ENCODE measurements at regions not wholly inside any gene's neighbourhood (a gene's known extent, or its start where the extent isn't known, plus 50 kb on each side); places are given as distances from the start of the nearest gene placed in this dataset.

GRCh38 chr18:2390158-2390557, 181.1 kb downstream of the METTL4 start:
- no peak overlapping the region for H3K27ac ChIP-seq
- H3K27me3 ChIP-seq, result peaks cover 13% of the 10 kb centered on the region
- TF ChIP-seq, protein P1, sequence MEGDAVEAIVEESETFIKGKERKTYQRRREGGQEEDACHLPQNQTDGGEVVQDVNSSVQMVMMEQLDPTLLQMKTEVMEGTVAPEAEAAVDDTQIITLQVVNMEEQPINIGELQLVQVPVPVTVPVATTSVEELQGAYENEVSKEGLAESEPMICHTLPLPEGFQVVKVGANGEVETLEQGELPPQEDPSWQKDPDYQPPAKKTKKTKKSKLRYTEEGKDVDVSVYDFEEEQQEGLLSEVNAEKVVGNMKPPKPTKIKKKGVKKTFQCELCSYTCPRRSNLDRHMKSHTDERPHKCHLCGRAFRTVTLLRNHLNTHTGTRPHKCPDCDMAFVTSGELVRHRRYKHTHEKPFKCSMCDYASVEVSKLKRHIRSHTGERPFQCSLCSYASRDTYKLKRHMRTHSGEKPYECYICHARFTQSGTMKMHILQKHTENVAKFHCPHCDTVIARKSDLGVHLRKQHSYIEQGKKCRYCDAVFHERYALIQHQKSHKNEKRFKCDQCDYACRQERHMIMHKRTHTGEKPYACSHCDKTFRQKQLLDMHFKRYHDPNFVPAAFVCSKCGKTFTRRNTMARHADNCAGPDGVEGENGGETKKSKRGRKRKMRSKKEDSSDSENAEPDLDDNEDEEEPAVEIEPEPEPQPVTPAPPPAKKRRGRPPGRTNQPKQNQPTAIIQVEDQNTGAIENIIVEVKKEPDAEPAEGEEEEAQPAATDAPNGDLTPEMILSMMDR (IDR thresholded peaks at IDR 0.05), result no peak
- H3K9me3 ChIP-seq, result no peaks in the 10 kb centered on the region
- no peak overlapping the region for H3K4me3 ChIP-seq (ENCODE audit: low read depth in 1 of 2, low read length in 1 of 2)
- H3K36me3 ChIP-seq, result no peaks in the 10 kb centered on the region
- no peaks in the 10 kb centered on the region for H3K4me1 ChIP-seq (ENCODE audit: control insufficient read depth in 1 of 2, insufficient read depth in 1 of 2, low read depth in 1 of 2, low read length in 1 of 2)

- Histone ChIP-seq H3K4me3 (ENCODE audit: low read depth in 1 of 2, low read length in 1 of 2) (no peak overlapping the region), H3K36me3 (no peaks in the 10 kb centered on the region), H3K27ac (no peak overlapping the region), H3K27me3 (peaks cover 13% of the 10 kb centered on the region), H3K9me3 (no peaks in the 10 kb centered on the region), H3K4me1 (ENCODE audit: control insufficient read depth in 1 of 2, insufficient read depth in 1 of 2, low read depth in 1 of 2, low read length in 1 of 2) (no peaks in the 10 kb centered on the region)
- TF ChIP-seq, protein P1 (IDR thresholded peaks at IDR 0.05), result no peak
Measured at GRCh38 chr18:2391470-2391869, 179.8 kb downstream of the METTL4 start.

GRCh38 chr18:2392446-2392845, 178.9 kb downstream of the METTL4 start:
- Histone ChIP-seq H3K9me3 (no peaks in the 10 kb centered on the region), H3K27ac (no peak overlapping the region), H3K27me3 (peaks cover 13% of the 10 kb centered on the region), H3K4me3 (ENCODE audit: low read depth in 1 of 2, low read length in 1 of 2) (no peak overlapping the region), H3K36me3 (no peaks in the 10 kb centered on the region), H3K4me1 (ENCODE audit: control insufficient read depth in 1 of 2, insufficient read depth in 1 of 2, low read depth in 1 of 2, low read length in 1 of 2) (no peaks in the 10 kb centered on the region)
- TF ChIP-seq, protein P1 (IDR thresholded peaks at IDR 0.05), result no peak

DNA sequence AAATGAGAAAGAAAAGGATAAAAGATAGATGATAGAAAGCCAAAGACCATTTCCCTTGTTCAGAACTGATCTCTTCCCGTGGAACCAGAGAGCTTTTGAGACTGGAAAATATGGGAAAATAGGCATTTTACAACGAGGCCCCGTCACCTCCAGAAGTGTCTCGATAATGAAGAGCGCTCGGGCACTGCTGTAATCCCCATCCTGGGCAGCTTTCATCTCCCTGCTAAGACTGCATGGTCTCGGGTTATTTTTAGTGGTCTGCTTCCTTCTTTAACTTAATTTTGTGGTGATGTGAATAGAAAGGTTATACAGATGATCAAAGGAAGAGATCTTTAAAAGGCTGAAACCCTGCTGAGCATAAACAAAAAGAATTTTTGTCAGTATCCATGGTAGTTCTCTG, 176.6 kb downstream of the METTL4 start:
- H3K4me1 ChIP-seq (ENCODE audit: control insufficient read depth in 1 of 2, insufficient read depth in 1 of 2, low read depth in 1 of 2, low read length in 1 of 2), result no peaks in the 10 kb centered on the region
- no peak overlapping the region for H3K27ac ChIP-seq
- TF ChIP-seq, protein P1 (IDR thresholded peaks at IDR 0.05), result no peak
- H3K4me3 ChIP-seq (ENCODE audit: low read depth in 1 of 2, low read length in 1 of 2), result no peak overlapping the region
- H3K9me3 ChIP-seq, result no peaks in the 10 kb centered on the region
- H3K27me3 ChIP-seq, result peaks cover 13% of the 10 kb centered on the region
- no peaks in the 10 kb centered on the region for H3K36me3 ChIP-seq

DNA sequence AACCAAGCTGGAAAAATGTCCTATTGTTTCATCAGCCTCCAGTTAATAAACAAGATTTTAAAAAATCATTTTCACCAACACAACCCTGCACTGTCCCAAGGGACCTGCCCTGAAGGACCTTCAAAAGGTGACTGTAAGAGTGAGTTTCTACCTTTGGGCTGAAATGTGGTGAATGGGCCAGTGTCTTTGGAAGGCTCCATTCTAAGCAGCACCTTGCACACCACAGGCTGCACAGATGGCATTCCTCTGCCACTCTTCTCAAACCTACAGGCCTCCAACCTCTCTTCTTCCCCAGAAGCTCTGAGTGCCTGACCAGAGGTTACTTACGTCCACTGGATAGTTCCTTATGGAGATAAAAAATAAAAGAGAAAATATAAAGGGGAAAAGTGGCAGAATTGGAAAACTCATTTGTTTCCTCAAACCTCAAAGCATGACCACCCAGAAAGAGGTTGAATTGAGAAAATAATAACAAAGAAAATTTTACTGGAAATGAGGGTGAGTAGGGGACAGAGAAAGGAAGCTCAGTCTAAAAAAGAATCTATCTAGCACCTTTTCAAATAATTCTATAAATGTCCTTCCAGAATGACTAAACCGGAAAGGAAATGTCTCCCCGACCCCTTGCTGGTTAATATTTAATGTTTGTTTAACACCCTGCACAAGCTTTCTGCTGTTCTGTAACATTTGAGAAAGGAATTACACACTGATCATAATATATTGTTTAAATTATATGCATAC, 175.7 kb downstream of the METTL4 start:
- Histone ChIP-seq H3K36me3 (no peaks in the 10 kb centered on the region), H3K4me1 (ENCODE audit: control insufficient read depth in 1 of 2, insufficient read depth in 1 of 2, low read depth in 1 of 2, low read length in 1 of 2) (no peaks in the 10 kb centered on the region), H3K27ac (no peak overlapping the region), H3K4me3 (ENCODE audit: low read depth in 1 of 2, low read length in 1 of 2) (no peak overlapping the region), H3K27me3 (peaks cover 13% of the 10 kb centered on the region), H3K9me3 (no peaks in the 10 kb centered on the region)
- TF ChIP-seq, protein P1 (IDR thresholded peaks at IDR 0.05), result no peak
